ENCODE measurements at regions not wholly inside any gene's neighbourhood (a gene's known extent, or its start where the extent isn't known, plus 50 kb on each side); places are given as distances from the start of the nearest gene placed in this dataset.
"Not testable (repeated sequence)": the region's sequence is repeated elsewhere in the genome, so short reads cannot be mapped to it uniquely, and the experiment has no call there.

- DNase-seq, result no peak
Measured at GRCh38 chrX:95622200-95622599, 1062.4 kb upstream of the DIAPH2 start.

DNA sequence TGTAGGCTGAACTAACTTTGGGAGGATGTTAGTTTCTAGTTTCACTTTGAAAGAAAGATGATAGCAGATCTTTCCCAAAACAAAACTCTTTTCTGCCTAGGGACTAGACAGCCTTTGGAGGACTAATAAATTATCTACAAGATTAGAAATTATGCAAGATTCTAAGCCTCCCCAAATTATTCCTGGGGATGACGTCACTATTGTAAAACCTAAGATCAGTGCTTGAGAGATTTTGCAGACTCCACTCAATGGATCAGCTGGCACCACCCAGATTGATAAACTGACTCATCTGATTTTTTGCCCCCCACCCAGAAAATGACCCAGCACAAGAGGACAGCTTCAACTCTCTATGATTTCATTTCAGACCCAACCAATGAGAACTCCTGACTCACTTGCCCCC is 1057.9 kb upstream of the DIAPH2 start:
- DNase-seq, result no peak

DNA sequence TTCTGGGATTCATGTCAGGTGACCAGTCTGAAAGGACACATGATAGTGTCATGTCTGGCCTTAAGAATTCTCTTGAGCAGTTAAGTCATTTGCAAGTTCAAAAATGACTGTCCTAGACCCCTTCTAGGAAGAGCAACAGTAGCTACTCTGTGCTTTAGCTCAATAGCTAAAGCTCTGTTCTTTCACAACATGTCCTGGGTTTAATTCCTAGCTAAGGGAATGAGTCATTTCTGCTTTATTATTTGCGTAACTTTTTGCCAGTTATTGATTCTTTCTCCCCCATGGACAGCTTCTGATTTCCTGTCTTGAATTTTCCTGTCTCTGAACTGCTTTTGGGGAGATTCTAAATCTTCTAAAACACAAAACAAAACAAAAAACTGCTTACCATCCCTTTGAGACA is 1055.8 kb upstream of the DIAPH2 start:
- DNase-seq, result no peak

DNA sequence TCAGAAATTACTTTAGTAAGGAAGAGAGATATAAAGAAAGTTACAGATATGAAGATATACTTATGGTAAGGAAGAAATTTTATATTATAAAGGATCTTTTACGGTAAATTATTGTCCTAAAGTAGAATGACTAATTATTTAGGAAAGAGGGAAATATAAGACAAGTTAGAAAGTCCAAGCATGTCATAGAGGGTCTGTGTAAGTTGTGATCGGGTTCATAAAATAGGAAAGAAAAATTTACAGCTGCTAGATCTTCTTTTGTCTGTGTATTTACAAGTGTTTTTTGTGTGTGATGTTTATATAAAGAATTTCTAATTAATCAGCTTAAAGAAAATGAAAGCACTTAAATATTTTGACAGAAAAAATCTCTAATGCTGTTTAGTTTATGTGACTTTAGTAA is 1054.9 kb upstream of the DIAPH2 start:
- no peak for DNase-seq

DNA sequence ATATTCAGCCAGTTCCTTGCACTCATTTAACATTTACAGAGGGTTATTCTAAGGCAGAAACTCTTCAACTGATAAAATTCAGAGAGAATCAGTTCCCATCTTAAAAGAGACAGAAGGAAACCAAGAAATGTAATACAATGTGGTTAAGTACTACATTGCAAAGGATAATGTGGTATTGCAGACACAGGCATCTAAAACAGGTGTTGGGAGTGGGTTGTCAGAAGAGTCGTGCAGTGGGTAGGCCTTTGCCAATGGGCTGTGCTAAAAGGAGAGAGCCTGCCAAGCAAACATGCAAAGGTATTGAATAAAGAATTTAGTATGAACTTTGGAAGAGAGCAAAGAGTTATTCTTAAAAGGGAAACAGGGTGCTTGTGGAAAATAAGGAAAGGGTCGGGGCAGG is 1044.4 kb upstream of the DIAPH2 start:
- no peak for DNase-seq

GRCh38 chrX:95645738-95646137 is 1038.9 kb upstream of the DIAPH2 start:
- no peak for DNase-seq

- no peak for DNase-seq
Measured at GRCh38 chrX:95662200-95662599, 1022.4 kb upstream of the DIAPH2 start.

- DNase-seq, result no peak
Measured at GRCh38 chrX:95666056-95666455, 1018.6 kb upstream of the DIAPH2 start.

GRCh38 chrX:95675011-95675410 is 1009.6 kb upstream of the DIAPH2 start:
- DNase-seq, result no peak

- no peak for DNase-seq
Measured at GRCh38 chrX:95675794-95676193, 1008.8 kb upstream of the DIAPH2 start.

GRCh38 chrX:95678679-95679078 is 1006.0 kb upstream of the DIAPH2 start:
- DNase-seq, result no peak

- no peak for DNase-seq
Measured at GRCh38 chrX:95693365-95693764, 991.3 kb upstream of the DIAPH2 start.

DNA sequence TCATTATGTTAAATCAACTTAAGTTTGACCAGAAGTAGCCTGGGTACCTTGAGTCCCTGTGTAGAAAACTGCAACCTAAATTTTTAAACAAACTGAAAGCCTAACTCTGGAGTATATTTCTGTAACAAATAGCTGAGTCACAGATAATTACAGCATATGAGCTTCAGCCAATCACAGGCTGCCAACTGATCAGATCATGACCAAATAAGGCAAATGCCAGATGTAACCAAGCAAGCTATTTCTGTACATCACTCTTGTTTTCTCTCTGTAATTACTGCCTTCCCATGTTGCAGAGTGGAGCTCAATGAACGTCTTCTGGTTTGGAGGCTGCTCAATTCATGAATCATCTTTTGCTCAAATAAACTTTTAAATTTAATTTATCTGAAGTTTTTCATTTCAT is 980.9 kb upstream of the DIAPH2 start:
- DNase-seq, result no peak

DNA sequence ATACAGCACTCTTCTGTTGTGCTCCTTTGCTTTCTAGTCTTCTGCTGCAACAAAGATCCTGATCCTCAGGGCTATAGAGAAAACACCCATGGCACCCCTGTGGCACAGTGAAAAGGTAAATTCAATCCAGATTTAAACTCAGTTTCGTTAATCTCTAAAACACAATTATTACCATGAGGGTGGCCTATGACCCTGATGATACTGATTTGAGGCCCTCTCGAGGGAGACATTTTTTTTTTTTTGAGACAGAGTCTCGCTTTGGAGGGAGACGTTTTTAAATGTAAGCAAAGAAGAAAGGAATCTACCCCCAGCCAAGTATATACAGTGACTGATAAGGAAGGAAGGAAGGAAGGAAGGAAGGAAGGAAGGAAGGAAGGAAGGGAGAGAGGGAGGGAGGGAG is 967.8 kb upstream of the DIAPH2 start:
- no peak for DNase-seq

- DNase-seq, result no peak
Measured at GRCh38 chrX:95718746-95719145, 965.9 kb upstream of the DIAPH2 start.

DNA sequence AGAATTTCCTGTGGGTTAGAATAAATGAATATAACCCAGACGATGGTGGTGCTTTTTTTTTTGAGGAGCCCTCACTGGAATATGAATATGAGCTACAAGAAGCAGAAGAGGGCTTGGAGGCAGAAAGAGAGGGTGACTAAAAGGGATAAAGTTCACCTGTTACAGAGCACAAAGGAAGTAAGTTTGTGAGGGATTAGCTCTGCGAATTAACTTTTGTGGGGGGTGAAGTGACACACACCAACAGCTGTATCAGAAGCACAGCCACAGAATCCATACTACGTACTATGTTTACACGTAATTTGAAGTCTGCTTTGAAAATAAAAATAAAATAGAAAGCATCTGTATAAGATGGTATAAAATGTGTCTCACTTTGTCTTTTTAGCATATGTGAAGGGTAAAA is 963.6 kb upstream of the DIAPH2 start:
- no peak for DNase-seq

GRCh38 chrX:95728446-95728845 is 956.2 kb upstream of the DIAPH2 start:
- DNase-seq, result no peak

- DNase-seq, result no peak
Measured at GRCh38 chrX:95729401-95729800, 955.2 kb upstream of the DIAPH2 start.

DNA sequence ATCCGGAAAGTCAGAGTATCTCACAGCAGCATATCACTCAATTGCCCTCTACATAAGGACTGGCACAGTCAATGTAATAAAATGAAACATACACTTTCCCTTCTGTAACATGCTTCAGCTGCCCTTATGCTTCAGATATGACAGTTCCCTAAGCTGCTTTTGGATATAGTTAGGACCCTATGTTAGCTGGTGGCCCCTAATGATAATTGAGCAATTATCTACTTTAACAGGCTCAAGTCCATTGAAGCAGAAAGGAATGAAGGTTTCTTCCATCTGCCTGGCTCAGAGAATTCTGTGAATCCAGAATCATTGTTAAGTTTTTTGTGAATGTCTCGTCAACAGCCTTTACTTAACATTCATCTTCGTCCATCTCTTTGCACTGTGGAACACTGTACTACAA is 951.2 kb upstream of the DIAPH2 start:
- no peak for DNase-seq

DNA sequence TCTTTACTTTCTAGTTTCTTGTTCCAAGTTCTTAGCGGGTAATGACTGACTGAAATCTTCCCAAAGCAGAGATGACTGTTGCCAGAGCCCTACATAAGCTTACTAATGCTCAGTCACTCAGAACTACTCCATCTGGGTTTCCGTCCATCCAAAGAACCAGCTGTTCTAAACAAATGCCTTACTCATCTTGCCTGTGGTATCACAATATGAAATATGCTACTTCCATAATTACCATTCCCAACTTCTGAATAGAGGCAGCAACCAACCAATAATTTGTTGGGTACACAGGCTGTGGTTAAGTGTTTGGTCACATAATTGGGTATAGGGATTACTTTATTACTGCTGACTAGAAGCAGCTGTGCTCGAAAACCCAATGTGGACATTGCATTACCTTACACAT is 930.2 kb upstream of the DIAPH2 start:
- peak; percentile 66 for DNase-seq

DNA sequence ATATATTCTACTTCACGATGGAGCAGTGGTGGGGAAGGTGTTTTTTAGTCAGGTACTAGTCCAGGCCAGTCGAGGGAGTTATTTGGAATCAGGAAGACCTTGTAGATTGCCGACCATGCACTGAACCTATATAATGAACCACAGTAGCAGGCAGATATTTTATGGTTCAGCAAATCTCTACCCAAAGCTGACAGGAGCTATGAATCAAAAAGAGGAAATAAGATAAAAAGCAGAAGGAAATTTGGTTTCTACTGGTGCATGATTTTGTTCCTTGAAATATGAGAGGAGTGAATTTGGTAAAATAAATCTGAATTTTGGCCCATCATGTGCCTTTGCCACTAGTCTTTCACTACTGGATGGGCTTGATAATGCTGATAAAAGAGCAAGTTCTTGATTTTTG is 924.3 kb upstream of the DIAPH2 start:
- DNase-seq, result no peak

DNA sequence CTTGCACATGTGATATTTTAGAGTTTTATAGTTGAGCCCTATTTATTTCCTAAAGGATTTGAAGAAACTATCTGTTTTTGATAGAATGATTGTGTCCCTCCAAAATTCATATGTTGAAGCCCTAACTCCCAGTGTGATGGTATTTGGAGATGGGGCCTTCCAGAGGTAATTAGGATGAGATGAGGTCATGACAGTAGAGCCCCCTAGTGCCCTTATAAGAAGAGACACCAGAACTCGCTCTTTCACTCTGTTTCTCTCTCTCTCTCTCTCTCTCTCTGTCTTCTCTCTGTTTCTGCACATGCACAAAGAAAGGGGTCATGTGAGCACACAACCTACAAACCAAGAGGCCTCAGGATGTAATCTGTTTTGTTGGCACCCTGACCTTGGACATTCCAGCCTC is 921.9 kb upstream of the DIAPH2 start:
- no peak for DNase-seq

- DNase-seq, result peak; percentile 36
Measured at GRCh38 chrX:95764972-95765451, 919.6 kb upstream of the DIAPH2 start.

DNA sequence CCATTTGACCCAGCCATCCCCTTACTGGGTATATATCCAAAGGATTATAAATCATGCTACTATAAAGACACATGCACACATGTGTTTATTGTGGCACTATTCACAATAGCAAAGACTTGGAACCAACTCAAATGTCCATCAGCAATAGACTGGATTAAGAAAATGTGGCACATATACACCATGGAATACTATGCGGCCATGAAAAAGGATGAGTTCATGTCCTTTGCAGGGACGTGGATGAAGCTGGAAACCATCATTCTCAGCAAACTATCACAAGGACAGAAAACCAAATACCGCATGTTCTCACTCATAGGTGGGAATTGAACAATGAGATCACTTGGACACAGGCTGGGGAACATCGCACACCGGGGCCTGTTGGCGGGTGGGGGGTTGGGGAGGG is 913.4 kb upstream of the DIAPH2 start:
- not testable (repeated sequence) for DNase-seq

- DNase-seq, result no peak
Measured at GRCh38 chrX:95791876-95792275, 892.8 kb upstream of the DIAPH2 start.

DNA sequence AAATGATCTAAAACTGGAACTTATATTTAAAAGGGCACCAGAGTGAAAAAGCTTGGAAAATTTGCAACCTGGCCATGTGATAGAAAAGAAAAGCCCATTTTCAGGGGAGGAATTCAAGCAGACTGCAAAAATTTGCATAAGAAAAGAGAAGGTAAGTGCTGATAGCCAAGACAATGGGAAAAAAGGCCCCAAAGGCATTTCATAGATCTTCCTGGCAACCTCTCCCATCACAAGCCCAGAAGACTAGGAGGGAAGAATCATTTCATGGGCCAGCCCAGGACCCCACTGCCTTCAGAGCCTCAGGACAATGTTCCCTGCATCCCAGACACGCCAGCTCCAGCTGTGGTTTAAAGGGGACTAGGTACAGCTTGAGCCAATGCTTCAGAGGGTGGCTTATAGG is 887.3 kb upstream of the DIAPH2 start:
- no peak for DNase-seq

All from NCI-H2081 treated with DMSO at 0.1 percent for 48 hours (cell line).